ENCODE measurements at regions not wholly inside any gene's neighbourhood (a gene's known extent, or its start where the extent isn't known, plus 50 kb on each side); places are given as distances from the start of the nearest gene placed in this dataset.
"Not testable (repeated sequence)": the region's sequence is repeated elsewhere in the genome, so short reads cannot be mapped to it uniquely, and the experiment has no call there.

- TF ChIP-seq CTCF (conservative IDR thresholded peaks at IDR 0.05) (no peak), ZFX (IDR thresholded peaks at IDR 0.05) (no peak)
- H3K27ac ChIP-seq = no peak overlapping the region
Observed at GRCh38 chr2:186946896-186947467, 98.0 kb upstream of the ZSWIM2 start.

- H3K27ac ChIP-seq = no peak overlapping the region
- TF ChIP-seq CTCF (conservative IDR thresholded peaks at IDR 0.05) (no peak), ZFX (IDR thresholded peaks at IDR 0.05) (no peak)
Observed at GRCh38 chr2:186941853-186942252, 92.9 kb upstream of the ZSWIM2 start.

- H3K27ac ChIP-seq = no peak overlapping the region
- no peak for TF ChIP-seq ZFX (IDR thresholded peaks at IDR 0.05)
- no peak for TF ChIP-seq CTCF (conservative IDR thresholded peaks at IDR 0.05)
Observed at GRCh38 chr2:186940463-186940862, 91.5 kb upstream of the ZSWIM2 start.

- TF ChIP-seq ZFX (IDR thresholded peaks at IDR 0.05) (no peak), CTCF (conservative IDR thresholded peaks at IDR 0.05) (no peak)
- no peak overlapping the region for H3K27ac ChIP-seq
Observed at GRCh38 chr2:186934420-186934819, 85.5 kb upstream of the ZSWIM2 start.

- TF ChIP-seq CTCF (conservative IDR thresholded peaks at IDR 0.05) = no peak
- TF ChIP-seq ZFX (IDR thresholded peaks at IDR 0.05) = no peak
- H3K27ac ChIP-seq = no peak overlapping the region
Observed at GRCh38 chr2:186927867-186928191, 78.9 kb upstream of the ZSWIM2 start.

- H3K27ac ChIP-seq = no peak overlapping the region
- TF ChIP-seq CTCF (conservative IDR thresholded peaks at IDR 0.05) = no peak
- no peak for TF ChIP-seq ZFX (IDR thresholded peaks at IDR 0.05)
Observed at GRCh38 chr2:186927185-186927866, 78.4 kb upstream of the ZSWIM2 start.

- no peak overlapping the region for H3K27ac ChIP-seq
- TF ChIP-seq CTCF (conservative IDR thresholded peaks at IDR 0.05) = no peak
- TF ChIP-seq ZFX (IDR thresholded peaks at IDR 0.05) = no peak
Observed at GRCh38 chr2:186925514-186925913, 76.5 kb upstream of the ZSWIM2 start.

GRCh38 chr2:186922316-186922715, 73.3 kb upstream of the ZSWIM2 start:
- not testable (repeated sequence) for H3K27ac ChIP-seq
